ENCODE measurements at regions not wholly inside any gene's neighbourhood (a gene's known extent, or its start where the extent isn't known, plus 50 kb on each side); places are given as distances from the start of the nearest gene placed in this dataset.

DNA sequence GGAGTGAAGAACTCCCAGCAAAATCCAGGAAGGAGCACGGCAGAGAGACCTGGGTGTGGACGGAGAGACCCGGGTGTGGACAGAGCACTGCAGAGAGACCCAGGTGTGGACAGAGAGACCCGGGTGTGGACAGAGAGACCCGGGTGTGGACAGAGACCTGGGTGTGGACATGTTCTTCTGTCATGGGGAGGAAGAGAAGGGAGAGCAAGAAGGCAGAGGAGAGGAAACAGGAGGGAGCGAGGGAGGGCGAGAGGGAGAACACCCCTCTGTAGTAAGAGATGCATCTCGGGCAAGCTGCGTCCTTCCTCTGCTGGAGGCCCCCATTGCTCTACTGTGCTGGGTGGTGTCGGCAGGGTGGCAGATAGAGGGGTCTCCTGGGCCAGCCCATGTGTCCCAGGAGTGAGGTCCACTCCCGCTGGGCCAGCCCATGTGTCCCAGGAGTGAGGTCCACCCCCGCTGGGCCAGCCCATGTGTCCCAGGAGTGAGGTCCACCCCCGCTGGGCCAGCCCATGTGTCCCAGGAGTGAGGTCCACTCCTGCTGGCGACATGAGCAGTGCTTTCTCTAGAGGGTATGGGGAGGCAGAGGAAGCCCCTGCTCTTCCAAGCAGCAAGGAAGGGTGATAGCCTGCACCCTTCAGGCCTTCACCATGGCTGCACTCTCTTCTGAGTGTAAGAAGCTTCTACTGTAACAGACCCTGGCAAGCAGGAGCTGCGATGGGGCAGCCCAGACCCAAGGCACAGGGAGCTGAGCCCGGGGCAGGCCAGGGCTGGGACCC lies 934.2 kb downstream of the BRD1 start:
- no peak for DNase-seq

DNA sequence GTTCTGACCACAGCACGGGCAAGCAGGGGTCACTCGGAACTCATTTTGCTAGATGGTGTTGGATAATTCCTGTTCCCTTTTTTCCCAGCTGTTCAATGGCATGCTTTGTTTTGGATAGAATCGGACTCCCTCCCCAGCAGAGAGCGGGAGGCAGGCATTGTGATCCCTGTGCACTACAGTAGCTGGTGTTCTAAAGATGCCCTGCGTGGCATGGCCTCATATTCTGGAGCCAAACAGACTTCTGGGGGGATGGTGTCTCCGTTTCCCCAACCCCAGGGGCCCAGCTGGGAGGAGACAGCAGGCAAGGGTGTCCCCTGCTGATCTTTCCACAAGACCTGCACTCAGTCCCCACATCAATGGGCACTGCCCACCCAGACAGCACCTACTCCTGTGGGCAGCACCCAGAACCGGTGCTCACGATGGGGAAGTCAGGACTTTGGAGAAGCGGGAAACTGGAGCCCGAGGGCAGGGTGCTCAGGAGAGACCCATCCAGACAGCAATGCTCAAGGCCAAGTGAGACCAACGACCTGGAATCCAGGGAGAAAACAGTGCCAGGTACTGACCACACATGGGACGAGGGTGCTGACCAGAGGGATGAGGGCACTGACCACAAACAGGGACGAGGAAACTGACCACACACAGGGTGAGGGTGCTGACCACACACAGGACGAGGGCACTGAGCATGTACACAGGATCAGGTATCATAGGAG lies 934.9 kb downstream of the BRD1 start:
- no peak for DNase-seq

DNA sequence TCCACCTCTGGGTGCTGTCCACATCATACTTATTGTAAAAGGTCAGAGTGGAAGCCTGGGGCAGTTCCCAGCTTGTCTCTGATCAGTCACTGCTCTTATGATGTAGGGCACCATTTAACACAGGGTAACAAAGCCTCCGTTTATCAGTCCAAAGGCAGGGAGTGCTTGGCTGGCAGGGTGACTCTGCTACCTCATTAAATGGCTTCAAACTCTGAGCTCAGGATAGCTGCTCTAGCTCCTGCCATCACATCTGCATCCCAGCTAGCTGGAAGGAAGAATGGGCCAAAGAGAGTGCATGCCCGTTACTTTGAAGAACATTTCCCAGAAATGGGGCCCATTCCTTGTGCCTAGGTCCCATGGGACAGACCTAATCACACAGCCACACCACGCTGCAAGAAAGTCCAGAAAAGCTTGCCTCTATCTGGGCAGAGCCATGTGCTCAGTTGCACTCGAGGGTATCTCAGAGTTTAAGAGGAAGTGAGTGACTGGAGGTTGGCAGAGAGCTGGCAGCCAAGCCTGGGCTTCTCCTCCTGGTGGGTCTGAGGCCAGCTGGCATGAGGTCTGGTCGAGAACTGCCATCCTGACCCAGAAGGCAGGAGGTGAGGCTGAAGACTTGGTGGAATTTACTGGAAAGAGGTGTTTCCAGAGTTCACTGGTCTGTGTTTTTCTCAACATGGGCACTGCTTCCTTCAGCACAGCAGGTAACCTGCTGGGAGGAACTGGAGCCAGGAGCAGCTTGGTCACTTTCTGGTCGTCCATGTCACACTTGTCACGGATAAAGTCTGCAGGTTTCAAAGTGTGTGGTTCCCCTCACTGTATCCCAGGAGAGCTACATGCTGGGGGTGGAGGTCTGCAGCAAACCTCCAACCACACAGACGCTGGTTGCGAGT lies 935.7 kb downstream of the BRD1 start:
- DNase-seq, result no peak

DNA sequence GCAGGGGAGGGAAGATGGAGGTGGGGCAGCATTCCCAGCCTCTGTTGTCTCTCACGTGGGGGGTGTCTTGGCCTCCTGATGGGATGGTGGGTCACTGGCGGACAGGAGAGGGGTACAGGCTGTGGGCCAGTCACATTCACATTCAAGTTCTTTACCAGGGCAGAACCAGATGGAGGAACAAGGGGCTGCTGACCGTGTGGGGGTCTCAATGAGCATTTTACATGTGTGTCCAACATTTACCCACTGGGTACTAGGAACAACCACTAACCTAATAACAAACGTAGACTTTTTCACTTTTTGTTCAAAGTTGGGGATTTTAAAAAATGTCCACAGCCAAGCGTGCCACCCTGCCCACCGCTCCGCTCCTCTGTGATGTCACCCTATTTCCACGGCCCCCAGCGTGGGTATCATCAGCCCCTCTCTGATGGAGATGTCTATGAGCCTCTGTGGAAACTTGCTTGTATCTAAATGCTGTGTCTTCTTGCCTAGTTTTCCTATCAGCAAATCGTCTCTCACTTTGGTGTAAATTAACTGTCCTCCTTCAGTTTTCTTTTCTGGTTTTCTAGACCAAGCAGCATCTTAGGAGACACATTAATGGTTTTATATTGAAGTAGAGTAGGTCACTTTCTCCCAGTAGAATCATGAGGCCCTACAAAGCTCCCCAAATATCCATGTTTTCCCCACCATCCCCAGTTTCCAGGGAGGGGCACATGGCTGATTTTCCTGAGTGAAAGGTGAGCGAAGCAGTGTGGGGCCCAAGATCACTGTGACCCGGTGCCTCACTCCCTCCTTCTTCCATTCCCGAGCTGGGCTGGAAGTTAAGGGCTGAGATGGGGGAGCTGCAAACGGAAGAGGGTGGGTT lies 936.7 kb downstream of the BRD1 start:
- no peak for DNase-seq

DNA sequence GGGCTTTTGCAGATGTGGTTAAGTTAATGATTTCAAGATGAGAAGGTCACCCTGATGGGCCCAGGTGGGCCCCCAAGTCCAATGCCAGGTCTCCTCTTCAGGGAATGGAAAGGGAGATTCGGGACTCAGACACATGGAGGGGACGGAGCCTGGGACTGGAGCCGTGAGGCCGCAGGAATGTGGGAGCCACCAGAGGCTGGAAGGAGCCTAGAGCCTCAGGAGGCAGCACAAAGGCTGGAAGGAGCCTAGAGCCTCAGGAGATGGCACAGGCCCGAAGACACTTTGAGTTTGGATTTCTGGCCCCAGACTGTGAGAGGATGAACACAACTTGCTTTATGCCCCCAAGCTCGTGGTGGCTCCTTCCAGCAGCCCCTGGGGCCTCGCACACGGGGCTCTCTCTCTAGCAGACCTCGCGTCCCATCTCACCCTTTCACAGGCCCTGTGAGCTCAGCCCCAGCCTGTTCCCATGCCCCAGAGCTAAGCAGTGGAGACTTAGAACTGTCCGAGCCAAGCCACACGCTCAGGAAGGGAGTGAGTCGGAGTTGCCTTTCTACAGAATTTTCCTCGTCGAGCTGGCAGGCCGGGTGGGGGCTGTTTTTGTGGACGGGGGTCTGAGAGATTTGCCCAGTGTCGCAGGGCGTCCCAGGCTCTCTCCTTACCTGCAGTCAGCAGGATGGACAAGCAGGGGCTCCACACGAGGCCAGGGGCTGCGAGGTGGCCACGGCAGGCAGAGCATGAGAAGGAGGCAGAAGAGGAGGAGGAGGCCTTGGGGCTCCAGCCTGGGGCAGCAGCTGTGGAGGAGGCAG lies 937.6 kb downstream of the BRD1 start:
- DNase-seq, result no peak

DNA sequence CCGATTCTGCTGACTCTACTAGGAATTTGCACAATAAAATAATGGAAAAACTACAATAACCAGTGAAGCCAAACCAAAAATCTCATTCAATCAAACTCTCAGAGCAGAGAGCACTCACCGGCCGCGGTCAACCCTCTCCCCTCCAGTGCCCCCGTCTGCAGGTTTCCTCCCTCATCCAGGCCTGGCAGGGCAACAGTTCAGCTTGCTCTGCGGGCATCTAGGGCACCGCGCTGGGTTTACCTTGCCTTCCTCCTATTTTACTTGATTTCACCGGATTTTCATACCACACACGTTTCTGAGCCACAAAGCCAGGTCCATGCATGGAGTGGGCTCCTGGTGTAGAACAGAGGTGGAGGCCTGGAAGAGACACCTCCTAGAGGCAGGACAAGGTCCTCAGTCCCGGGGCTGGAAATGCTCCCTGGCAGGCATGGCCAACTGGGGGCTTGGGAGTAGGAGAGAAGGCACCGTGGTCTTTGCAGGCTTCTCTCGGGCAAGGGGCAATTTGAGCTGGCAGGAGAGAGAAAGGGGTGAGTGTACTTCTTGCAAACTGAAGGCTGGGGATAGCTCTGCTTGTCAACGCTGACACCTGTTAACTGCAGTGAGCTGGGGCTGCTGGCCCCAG lies 938.4 kb downstream of the BRD1 start:
- no peak for DNase-seq

DNA sequence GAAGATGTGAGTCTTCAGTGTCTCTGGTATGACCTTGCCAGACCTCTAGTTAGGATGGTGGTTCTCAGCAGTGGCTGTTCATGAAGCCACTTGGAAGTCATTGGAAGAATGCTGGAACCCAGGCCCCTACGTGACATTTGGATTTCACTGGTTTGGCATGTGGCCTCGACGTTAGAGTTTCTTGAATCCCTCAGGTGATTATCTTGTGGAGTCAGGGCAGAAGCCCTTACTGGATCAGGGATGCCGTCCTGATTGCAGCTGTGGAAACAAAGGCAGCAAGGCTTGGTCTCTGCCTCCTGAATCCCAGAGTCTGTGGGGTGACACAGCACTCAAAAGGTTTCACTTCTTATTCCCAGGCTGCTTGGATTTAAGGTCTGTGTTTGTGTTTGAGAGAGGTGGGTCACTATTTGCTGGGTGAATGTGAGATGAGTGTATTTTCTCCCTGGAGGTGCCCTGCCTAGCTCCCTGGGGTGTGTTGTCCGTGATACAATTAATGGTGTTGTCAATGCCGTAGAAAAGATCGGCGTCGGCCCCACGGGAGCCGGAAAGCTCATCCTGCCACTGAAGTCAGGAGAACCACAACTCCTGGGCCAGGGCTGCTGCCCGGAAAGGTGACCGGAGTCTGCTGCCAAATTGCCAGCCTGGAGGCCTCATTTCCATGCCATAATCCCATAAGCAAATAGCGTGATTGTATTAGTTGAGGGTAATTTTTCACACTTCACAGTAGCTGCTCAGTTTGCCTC lies 939.0 kb downstream of the BRD1 start:
- no peak for DNase-seq

DNA sequence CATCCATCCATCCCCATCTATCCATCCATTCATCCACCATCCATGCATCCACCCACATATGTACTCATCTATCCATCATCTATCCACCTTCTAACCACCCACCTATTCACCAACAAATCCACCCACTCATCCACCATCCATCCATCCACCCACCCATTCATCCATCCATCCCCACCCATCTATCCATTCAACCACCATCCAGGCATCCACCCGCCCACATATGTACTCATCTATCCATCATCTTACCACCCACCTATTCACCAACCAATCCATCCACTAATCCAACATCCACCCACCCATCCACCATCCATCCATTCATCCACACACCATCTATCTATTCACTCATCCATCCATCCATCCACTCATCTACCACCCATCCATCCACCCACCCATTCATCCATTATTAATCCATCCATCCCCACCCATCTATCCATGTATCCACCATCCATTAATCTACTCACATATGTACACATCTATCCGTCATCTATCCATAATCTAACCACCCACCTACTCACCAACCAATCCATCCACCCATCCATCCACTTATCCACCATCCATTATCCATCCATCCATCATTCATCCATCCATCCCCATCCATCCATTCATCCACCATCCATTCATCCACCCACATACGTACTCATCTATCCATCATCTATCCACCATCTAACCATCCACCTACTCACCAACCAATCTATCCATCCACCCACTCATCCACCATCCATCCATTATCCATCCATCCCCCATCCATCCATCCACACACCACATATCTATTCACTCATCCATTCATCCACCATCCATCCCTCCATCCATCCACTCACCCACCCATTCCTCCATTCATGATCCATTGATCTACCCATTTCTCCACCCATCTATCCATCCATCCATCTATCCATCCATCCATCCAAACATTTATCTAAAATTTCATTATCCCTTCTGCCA lies 940.0 kb downstream of the BRD1 start:
- no peak for DNase-seq

DNA sequence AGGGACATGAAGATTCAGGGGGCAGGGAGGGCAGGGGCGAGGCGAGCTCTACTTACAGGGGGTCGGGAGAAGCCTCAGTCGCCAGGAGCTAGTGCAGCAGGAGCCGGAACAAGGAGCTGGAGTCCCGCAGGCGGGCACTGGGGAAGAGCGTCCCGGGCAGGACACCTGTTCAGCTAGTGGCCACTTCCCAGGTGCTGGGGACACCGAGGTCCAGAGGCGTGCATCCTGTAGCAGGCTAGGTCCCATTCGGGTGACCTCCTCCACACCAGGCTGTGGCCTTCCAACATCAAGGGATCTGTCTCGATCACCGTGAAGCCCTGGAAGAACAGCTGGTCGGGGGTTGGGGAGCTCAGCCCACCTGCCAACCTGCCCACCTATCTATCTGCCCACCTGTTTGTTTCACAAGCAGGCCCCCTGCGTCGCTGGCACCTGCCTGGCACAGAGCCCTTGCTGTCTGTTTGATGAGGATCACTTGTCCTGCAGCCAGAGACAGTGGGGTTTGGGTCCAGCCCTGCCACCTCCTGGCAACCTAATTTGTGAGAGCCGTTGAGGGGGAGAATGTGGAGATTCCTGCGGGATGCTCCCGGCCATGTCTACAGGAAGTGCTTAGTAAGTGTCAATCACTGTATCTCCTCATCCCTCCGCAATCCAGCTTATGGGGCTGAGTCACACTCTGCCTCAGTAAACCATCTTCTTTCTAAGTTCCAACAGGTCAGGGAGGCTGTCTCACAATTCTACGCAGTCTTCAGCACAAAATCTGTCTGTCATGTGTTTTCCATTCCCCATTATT lies 940.9 kb downstream of the BRD1 start:
- DNase-seq, result no peak

DNA sequence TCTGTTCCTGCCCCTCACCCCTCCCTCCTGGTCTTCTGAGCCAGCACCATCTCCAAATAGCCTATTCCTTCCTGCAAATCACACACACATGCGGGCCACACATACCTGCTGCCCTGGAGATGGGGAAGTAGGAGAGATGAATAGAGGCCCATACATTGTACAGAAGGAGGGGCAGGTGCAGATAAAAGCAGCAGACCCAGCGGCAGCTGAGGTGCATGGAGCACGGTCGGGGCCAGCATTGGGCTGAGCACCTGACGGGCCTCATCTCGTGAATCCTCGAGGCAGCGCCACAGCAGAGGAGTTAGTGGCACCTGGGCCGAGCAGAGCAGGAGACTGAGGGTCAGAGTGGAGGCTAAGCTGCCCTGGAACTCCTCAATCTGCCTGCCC lies 941.8 kb downstream of the BRD1 start:
- DNase-seq, result no peak

DNA sequence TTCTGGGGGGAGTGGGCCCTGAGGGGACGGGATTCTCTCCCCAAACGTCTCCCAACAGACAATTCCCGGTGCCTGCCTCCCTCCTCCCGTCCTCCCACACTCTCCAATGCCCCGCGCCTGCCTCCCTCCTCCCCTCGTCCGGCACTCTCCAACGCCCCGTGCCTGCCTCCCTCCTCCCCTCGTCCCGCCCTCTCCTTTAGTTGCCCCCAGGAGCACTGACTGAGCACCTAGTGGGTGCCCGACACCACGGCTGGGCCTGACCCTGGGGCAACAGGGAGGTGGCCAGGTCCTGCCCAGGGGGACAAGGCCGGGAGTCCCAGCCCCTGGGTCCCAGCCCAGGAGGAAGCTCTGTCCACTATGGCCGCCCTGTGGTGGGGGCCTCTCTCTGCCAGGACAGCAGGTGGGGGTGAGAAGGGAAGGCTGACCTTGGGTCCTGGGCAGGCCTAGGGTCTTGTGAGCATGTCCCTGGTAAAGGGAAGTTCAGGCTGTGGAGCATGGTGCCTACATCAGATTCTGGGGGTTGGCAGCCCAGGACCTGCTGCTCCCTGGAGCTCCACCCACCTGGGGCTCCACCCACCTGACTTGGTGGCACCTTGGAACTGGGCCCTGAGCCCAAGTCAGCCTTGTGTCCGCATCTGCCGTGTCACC lies 942.3 kb downstream of the BRD1 start:
- DNase-seq, result no peak

DNA sequence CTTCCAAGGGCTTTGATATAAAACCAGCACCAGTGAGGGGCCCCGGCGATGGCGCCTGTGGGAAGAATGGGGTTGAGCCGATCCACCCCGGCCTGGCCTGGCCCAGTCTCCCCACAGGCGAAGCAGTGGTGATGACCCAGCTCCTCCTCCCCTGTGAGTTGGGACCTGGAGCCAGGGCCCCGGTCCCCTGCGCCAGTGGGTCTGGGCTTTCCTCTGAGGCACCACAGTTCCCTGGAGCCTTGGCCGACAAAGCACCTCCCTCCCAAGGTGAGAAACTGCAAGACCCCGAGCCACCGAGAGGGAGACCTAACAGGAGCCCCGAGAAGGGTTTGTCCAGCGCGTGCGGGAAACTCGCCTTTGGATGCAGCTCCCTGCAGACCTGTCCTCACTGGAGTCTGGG lies 942.9 kb downstream of the BRD1 start:
- no peak for DNase-seq

DNA sequence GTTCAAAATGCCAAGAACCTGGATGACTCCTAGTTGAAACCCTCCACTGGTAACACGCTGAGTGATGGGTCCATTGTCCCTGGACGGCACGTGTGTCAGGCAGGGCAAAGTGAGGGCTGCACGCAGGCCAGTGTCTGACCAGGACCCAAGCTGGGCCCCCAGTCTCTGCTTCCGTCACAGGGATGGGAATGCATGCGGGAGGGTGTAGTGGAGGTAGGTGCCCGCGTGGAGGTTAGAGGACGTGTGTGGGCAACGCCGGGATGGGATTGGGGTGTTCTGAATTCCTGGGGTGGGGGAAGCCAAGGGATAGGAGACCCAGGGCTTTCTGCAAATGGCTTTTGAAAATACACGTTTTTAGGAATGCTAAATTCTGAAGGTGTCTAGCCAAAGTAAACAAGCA lies 943.3 kb downstream of the BRD1 start:
- DNase-seq, result no peak

DNA sequence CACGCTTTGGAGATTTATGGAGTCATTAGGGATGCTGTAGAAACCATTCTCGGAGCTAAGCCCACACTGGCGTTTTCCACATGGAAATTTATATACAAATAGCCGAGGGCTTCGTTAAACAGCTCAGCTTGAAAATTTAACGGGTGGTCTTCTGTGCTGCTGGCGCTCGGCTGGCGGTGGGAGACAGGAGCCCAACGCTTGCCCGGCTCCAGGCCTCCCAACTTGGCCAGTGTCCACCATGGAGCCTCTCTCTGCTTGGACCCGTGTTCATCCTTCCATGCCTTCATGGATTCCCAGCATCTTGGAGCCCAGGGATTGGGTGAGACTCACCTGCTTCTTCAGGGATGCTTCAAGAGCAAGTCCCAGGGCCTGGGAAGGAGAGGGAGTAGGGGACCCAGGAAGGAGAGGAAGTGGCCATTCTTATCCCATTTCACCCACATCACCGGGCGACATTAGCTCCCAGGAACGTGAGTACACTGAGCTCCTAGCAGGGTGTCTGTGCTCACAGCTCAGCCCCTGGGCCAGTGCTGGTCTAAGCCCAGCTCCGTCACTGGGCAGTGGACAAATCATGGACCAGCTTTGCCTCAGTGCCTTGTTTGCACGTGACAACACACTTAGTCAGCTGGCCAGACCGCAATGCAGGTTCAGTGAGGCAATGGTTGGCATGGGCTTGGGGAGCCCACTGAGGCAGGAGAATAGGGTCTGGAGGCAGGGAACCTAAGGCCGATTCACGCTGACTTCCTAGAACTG lies 944.3 kb downstream of the BRD1 start:
- no peak for DNase-seq

DNA sequence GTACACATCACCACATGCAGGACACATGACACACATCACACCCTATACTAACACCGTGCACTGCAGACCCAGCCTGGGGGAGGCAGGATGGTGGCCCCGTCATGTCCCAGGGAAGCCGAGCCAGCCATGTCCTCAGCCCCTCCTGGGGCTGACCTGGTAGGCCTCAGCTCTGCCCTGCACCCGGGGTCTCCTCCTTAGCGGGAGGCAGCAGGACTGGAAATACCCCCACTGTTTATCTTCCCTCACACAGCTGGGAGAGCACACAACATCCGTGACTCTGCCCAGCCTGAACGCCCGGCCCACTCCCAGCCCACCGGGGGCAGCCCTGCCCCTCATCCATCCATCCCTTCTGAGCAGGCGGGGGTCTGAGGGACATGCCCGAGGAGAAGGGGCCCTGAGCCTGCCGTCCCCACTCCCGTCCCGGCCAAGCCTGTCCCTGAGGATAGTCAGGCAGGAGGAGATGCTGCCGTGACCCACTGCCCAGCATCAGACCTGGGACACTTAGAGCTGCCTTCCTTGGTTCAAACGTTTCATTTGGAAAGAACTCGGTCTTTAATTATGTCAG lies 945.0 kb downstream of the BRD1 start:
- DNase-seq, result no peak

DNA sequence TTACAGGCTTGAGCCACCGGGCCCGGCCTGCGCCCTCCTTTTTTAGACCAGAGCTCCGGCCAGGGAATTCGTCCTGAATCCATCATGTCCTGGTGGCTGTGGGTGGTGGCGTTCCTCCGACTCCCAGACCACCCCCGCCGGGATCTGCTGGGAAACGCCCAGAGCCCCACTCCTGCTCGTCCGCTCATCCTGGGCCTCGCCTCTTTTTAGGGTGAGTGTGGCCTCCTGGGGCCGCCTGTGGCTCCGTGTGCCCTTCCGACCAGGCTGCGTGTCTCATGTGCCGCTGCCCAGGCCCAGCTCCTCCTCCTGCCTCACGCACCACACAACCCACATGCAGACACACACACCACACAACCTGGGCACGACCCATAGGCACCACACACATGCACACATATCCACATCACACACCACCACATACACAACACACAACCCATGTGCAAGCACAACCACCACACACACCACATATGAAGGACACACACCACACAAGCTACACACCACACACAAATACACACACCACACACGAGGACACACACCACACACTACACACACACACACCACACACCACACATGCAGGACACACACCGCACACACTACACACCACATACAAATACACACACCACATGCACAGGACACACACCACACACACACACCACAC lies 946.2 kb downstream of the BRD1 start:
- no peak for DNase-seq

All from activated naive CD4-positive, alpha-beta T cell treated with anti-CD3 and anti-CD28 coated beads, Interleukin-2, amount 50 U/mL, for 16 hours (primary cell).